KBM-7 (cell line): ENCODE measurements at regions not wholly inside any gene's neighbourhood (a gene's known extent, or its start where the extent isn't known, plus 50 kb on each side); places are given as distances from the start of the nearest gene placed in this dataset.

Experiments
- DNase-seq: peaks from one replicate; pipeline ENCODE4 v3.0.0-alpha.2; 2015
- in situ Hi-C: fragments of 300-500 bp; cut with MboI; formaldehyde crosslinking; loops from 2 replicates; pipeline ENCODE4 v1.14.3; 2020; ENCODE audit warnings: low sequenced_read_pairs, low pct_unique_long_range_greater_than_20kb, mixed read lengths

DNA sequence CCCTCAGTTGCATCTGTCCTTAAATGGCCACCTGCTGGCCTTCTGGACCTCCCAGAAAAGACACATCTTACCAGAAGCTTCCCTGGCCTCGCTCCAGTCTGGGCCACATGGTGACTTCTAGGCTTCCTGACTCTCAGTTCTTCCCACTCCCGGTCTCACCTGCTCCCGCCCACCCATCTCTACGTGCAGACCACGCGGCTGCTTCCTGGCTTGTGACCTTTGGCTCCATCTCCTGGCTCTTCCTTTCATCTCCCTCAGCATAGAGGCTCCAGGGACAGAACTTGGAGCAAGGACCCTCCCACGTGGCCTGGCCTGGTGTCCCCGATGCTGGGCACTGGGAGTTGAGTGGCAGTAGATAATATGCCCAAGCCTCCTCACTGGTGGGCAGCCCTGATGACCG is 124.9 kb upstream of the IRF2BP2 start:
- DNase-seq, result no peak
- in situ Hi-C loops, result loop anchor here (25.0 kb wide), 3 partner anchors 102 to 352 kb away; no protein-coding TSS in a partner anchor

- in situ Hi-C loops, result loop anchor here (25.0 kb wide), 3 partner anchors 103 to 353 kb away; no protein-coding TSS in a partner anchor
- DNase-seq, result no peak
These were observed 124.4 kb upstream of the IRF2BP2 start for GRCh38 chr1:234734412-234734835.

DNA sequence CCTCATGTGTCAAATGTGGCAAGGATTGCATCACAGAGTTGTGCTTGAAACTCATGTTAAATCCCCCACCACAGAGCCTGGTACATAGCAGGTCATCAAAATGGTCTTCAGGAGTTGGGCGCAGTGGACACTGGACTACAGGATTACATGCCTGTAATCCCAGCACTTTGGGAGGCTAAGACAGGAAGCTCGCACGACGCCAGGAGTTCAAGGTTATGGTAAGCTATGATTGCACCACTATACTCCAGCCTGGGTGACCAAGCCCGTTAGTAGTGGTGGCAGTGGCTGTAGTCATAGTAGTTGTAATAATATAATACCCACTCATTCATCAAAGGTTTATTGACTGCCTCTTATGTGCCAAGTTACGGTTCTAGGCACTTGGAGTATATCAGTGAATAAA is 123.4 kb upstream of the IRF2BP2 start:
- DNase-seq, result no peak
- in situ Hi-C loops, result loop anchor here (25.0 kb wide), 3 partner anchors 104 to 354 kb away; no protein-coding TSS in a partner anchor

DNA sequence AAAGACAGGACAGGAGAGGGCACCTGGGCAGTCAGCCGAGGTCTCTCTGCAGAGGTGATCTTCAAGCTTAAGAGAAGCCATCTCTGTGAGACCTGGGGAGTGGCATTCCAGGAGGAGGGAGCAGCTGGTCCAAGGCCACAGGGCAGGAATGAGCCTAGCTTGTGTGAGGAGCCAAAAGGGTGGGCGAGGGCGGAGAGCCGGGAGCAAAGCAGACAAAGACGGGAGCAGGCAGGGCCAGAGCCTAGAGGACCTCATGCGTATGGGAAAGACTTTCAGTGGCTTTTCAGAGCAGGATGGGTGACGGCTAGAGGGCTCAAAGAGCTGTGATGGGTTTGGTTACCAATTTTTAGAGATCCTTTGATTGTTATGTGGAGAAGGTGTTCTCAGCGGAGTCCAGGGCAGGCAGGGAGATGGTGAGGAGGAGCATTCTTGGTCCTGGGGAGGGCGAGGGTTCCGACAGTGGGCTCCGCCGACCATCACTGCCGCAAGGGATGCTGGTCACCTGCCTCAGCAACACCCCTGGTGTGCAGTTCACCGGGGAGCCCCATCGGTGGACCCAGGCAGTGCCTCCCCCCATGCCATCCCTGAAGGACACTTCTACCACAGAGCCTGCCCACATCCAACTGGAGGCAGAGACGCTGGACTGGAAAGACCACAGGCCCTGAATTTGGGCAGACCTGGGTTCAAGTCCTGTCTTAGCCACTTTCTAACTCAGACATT is 122.9 kb upstream of the IRF2BP2 start:
- no peak for DNase-seq
- in situ Hi-C loops, result loop anchor here (25.0 kb wide), 3 partner anchors 104 to 354 kb away; no protein-coding TSS in a partner anchor

DNA sequence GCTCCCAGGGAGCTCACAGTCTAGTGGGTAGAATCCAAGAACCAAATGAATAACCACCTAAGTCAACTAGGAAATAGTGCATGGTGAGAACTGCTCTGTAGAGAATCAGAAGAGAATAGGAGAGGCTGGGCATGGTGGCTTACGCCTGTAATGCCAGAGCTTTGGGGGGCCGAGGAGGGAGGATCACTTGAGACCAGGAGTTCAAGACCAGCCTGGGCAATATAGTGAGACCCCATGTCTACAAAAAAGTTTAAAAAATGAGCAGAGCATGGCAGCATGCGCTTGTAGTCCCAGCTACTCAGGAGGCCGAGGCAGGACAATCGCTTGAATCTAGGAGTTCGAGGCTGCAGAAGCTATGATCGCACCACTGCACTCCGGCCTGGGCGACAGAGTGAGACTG is 122.3 kb upstream of the IRF2BP2 start:
- in situ Hi-C loops, result loop anchor here (25.0 kb wide), 3 partner anchors 105 to 355 kb away; no protein-coding TSS in a partner anchor
- no peak for DNase-seq

DNA sequence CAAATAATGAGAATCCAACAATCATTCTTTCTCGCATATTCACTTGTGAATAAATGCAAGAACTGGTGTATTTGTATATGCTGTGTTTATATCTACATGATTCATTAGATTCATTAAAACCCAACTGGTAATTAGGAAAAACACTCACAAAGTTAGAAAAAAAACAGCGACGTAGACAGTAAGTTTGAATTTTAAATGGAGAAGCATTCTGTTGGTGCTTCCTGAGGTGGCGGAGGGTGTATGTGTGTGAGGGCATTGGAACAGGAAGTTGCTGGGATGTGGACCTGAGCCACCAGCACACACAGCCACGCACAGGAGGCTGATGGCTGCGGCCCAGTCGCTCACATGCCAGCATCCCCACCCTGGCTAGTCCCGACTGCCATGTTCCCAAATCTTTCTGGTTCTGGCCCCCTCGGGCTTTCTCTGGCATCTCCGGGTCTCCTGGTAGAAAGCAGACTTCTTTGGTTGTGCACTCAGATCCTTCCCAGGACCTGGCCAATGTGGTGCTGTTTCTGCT is 121.6 kb upstream of the IRF2BP2 start:
- peak; percentile 65 for DNase-seq
- in situ Hi-C loops, result loop anchor here (25.0 kb wide), 3 partner anchors 106 to 356 kb away; no protein-coding TSS in a partner anchor

DNA sequence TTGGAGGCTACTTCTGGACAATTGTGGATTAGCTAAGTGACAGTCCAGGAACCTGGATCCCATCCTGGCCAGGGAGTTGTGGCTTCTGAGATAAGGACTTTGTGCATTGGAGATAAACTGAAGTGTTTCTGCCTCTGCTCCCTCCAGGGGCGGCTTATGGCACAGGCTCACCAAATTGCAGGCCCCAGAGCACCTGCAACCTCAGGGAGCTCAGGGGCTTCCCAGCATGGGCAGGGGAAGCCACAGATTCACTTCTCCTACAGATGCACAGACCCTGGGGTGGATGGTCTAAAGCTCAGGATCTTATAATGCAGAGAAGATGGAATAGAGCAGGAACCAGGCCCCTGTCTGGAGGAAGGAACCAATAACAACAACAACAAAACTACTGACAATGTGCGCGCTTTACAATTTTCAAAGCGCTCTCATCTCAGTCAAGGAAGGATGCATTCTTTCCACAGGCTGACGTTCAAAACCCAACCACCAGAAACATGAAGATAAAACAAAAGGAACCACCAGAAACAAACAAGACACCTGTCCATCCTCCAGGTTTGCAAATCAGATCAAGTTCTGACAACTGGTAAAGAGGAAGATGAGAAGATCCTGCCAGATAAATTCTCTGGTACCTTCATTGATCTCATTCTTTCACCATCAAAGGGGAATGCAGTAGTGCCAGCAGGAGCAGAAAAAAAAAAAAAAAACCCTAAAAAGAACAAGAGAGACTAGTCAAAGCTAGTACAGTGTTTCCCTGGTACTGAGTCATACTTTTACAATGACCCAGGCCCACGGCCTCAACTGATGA is 121.0 kb upstream of the IRF2BP2 start:
- in situ Hi-C loops, result loop anchor here (25.0 kb wide), 3 partner anchors 106 to 356 kb away; no protein-coding TSS in a partner anchor
- no peak for DNase-seq

GRCh38 chr1:234730475-234730769 is 120.4 kb upstream of the IRF2BP2 start:
- in situ Hi-C loops, result loop anchor here (25.0 kb wide), 3 partner anchors 107 to 357 kb away; no protein-coding TSS in a partner anchor
- no peak for DNase-seq

GRCh38 chr1:234729561-234730474 is 119.8 kb upstream of the IRF2BP2 start:
- DNase-seq, result no peak
- in situ Hi-C loops, result loop anchor here (10.0 to 25.0 kb wide), 4 partner anchors 107 to 357 kb away; partner anchors contain the start of gene IRF2BP2

DNA sequence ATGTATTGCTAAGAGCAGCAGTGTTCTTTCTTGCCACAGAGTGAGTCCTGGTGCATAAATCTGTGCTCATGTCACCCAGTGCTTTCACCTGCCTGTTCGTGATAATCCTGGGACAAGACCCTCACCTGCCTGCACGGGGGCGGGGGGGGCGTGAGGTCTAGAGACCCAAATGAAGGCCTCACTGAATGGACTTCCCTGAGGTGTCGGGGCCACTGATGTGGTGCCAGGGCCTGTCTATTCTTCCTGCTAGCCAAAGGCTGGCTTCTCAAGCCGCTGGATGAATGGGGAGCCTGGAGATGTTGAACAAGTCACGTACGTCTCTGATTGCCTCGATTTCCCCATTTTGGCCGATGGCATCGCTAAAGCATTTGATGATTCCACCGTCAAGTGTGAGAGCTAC is 118.8 kb upstream of the IRF2BP2 start:
- no peak for DNase-seq
- in situ Hi-C loops, result loop anchor here (10.0 to 25.0 kb wide), 4 partner anchors 109 to 359 kb away; partner anchors contain the start of gene IRF2BP2

GRCh38 chr1:234727018-234727940 is 117.3 kb upstream of the IRF2BP2 start:
- no peak for DNase-seq
- in situ Hi-C loops, result loop anchor here (10.0 to 25.0 kb wide), 4 partner anchors 110 to 360 kb away; partner anchors contain the start of gene IRF2BP2

DNA sequence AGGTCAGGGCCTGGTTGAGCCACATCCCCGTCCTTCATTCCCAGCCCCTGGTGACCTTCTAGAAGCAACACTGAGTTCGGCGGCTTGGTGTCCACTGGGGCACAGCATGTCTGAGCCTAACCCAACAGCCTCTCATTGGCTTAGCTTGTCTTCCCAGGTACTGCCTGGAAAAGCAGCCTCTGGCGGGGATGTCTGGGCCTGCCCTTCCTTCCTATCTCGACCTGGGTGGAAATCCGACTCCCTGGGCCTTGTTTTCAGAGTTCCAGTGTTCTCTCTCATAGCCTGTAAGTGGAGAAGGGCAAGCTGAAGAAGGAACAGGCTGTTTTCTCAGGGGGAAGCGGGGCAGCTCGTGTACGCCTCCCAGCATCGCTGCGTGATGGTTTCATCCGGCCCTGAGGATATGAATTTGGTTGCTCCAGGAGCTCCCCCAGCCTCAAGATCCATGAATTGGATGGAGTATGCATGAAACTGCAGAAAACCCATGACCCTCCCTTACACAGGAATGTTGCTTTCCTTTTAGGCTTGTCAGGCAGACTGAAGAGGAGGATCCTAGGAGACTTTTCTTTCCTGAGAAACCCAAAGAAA is 116.5 kb upstream of the IRF2BP2 start:
- in situ Hi-C loops, result loop anchor here (10.0 to 25.0 kb wide), 4 partner anchors 111 to 361 kb away; partner anchors contain the start of gene IRF2BP2

DNA sequence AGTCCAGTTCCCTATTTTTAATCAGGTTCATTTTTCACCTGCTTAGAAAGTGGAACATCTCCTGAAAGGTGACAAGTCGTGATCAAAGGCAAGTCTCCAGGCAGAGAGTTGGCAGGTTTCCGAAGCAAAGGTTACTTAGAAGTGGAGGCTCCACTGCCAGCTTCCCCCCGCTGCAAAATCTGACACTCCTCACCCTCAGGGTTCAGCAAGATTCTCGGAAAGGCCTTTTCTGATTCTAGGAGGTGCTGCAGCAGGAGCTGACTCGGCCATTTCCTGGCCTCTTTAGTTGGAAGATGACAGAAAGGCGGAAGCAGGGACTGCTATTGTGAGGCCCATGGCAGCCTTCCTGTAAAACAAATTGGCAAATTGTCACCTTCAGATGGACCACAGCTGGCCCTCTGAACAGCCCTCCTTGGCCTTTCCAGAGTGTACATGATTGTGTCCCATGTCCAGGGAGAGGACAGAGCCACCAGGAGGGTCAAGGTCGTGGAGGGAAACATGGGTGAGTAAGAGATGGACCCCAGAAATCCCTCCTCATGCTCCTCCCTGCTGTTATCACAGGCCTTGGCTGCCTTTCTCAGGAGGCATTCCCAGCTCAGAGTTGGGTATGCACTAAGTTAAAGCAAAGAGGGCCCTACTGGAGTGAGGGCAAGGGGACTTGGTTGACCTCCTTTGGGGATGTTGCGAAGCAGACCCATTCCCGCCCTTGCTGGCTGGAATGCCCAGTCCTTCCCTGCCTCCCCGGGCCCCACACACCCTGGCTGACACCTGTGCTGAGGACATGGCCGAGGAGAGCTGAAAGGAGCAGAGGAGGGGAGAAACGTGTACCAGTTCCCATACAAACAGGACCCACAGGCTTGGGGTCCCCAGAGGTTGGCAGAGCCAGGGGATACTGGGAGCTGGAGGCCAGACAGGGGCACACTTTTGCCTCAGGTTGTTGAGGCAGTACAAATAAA is 115.5 kb upstream of the IRF2BP2 start:
- DNase-seq, result peak; percentile 79
- in situ Hi-C loops, result loop anchor here (10.0 to 25.0 kb wide), 4 partner anchors 111 to 362 kb away; partner anchors contain the start of gene IRF2BP2

More for the DNA sequence above, 116.5 kb upstream of the IRF2BP2 start:
- DNase-seq, result peak; percentile 22

- DNase-seq, result no peak
These were observed 114.7 kb upstream of the IRF2BP2 start for GRCh38 chr1:234724516-234725176.

More at GRCh38 chr1:234724516-234725176, 114.7 kb upstream of the IRF2BP2 start:
- in situ Hi-C loops, result loop anchor here (10.0 to 25.0 kb wide), 4 partner anchors 110 to 363 kb away; partner anchors contain the start of gene IRF2BP2
